DND-41 (cell line): ENCODE measurements at regions not wholly inside any gene's neighbourhood (a gene's known extent, or its start where the extent isn't known, plus 50 kb on each side); places are given as distances from the start of the nearest gene placed in this dataset.

ENCODE experiments used
- CTCF ChIP-seq: IDR thresholded peaks from 2 replicates; pipeline ENCODE4 v1.5.1; 2012; ENCODE audit warnings: borderline replicate concordance, low read length, moderate library complexity, mild to moderate bottlenecking; ENCODE audit not compliant: poor library complexity, severe bottlenecking; ENCODE audit errors: extremely low read depth
- EZH2 ChIP-seq: IDR thresholded peaks from 3 replicates; pipeline ENCODE4 v1.6.1; 2012; ENCODE audit warnings: borderline replicate concordance, low read depth, mild to moderate bottlenecking, moderate library complexity, low read length, inconsistent platforms; ENCODE audit not compliant: severe bottlenecking

- TF ChIP-seq CTCF = no peak
- no peak for TF ChIP-seq EZH2
These were observed 282.5 kb upstream of the FOXK1 start for GRCh38 chr7:4399596-4399995.
